Heart right ventricle (tissue), 16 donors: ENCODE measurements at regions not wholly inside any gene's neighbourhood (a gene's known extent, or its start where the extent isn't known, plus 50 kb on each side); places are given as distances from the start of the nearest gene placed in this dataset.

Experiments
- ATAC-seq, 8 donors: fragments of 200-7000 bp; cut with Tn5 transposase; one replicate each; pipeline ENCODE4 v1.9.1; 2020; ENCODE audit warnings: mild to moderate bottlenecking in 8 of 8, moderate library complexity in 8 of 8, moderate number of reproducible peaks in 1 of 8
- DNase-seq, 2 donors: peaks; one replicate each; pipeline ENCODE4 v3.0.0-alpha.2; 2020
- H3K27ac ChIP-seq, 10 donors: fragments of 200-600 bp; sonication (generic) in 2 of 10; one replicate each; pipeline versions ENCODE4 v1.5.0 to v1.8.0; 2020 to 2022; ENCODE audit warnings: mild to moderate bottlenecking in 3 of 10
- H3K27me3 ChIP-seq, 7 donors: fragments of 200-600 bp; one replicate each; pipeline ENCODE4 v1.8.0; 2021 to 2022; ENCODE audit warnings: mild to moderate bottlenecking in 2 of 7
- H3K36me3 ChIP-seq, 9 donors: fragments of 200-600 bp; sonication (generic) in 1 of 9; one replicate each; pipeline versions ENCODE4 v1.5.0 to v1.8.0; 2020 to 2022; ENCODE audit warnings: mild to moderate bottlenecking in 2 of 9
- H3K4me1 ChIP-seq, 9 donors: fragments of 200-600 bp; sonication (generic) in 1 of 9; one replicate each; pipeline versions ENCODE4 v1.5.0 to v1.8.0; 2020 to 2022; ENCODE audit warnings: mild to moderate bottlenecking in 4 of 9
- H3K4me3 ChIP-seq, 10 donors: fragments of 200-600 bp; sonication (generic) in 2 of 10; one replicate each; pipeline versions ENCODE4 v1.5.0 to v1.8.0; 2020 to 2022; ENCODE audit warnings: mild to moderate bottlenecking in 7 of 10, moderate library complexity in 2 of 10
- H3K9me3 ChIP-seq, 11 donors: fragments of 200-600 bp in 10 of 11; sonication (generic) in 2 of 11; one replicate each; pipeline versions ENCODE4 v1.5.0 to v1.8.0; 2013 to 2022; ENCODE audit warnings: mild to moderate bottlenecking in 2 of 11, control low read depth in 1 of 11, moderate library complexity in 1 of 11
- CTCF ChIP-seq, 9 donors: fragments of 200-600 bp; sonication (generic) in 2 of 9; IDR thresholded peaks; one replicate each; pipeline versions ENCODE4 v1.5.0 to v1.8.0; 2021 to 2022; ENCODE audit warnings: antibody characterized with exemption in 9 of 9, mild to moderate bottlenecking in 5 of 9, moderate library complexity in 1 of 9
- WGBS, 2 donors: extraction: QIAGEN DNeasy Blood & Tissue Kit; methylation state at CpG; one replicate each; pipeline ENCODE4 v1.1.7; 2013; ENCODE audit warnings: inconsistent platforms in 1 of 2; 5-methylcytosine and 5-hydroxymethylcytosine counted together
- intact Hi-C, 10 donors: fragments of 100-400 bp; cut with DNase I; formaldehyde crosslinking; loops; one replicate each; pipeline versions ENCODE4 v1.11.1 to v1.14.2; 2022
- donor health status: Arrhythmogenic right ventricular cardiomyopathy.
- donor health status: ischemic (EF 13 %, LVEDD 7.1; RV severe dilation, severe dysfunction).
- donor health status: healthy with polysubstance abuse.
- donor health status: DM: no; HTN: yes; CAD: no.
- donor health status: DM: no; HTN: no; CAD: no.
- donor health status: ischemic (EF 25% LVEDD 6.9; RV normal size, moderate dysfunction).
- donor health status: ischemic (EF 25% LVEDD 5.7; RV mildly dilated, moderate dysfunction).
- donor health status: healthy.
- donor health status: DM: yes; HTN: yes; CAD: no.
- donor health status: Ischemic cardiomyopathy.
- donor health status: ischemic (EF 35%, LVEDD 5.7; RV mildly dilated, moderate dysfunction).
- donor health status: nonischemic (EF 11% LVEDD 7.7; RV severe dilation, severe dysfunction).
- donor health status: DM: yes; HTN: yes; CAD: no.
- donor health status: PGD.
- donor health status: ischemic (EF 29% LVEDD 5.4; RV normal size, mild dysfunction).
- donor health status: nonischemic (EF 23%, LVEDD 6.1; RV moderate dilation, normal function).

- intact Hi-C loops: loop anchor here in 1 of 10 donors (10.0 kb wide), 1 partner anchor 97 kb away; no protein-coding TSS in a partner anchor
- Histone ChIP-seq H3K9me3 (no peaks in the 10 kb centered on the region), H3K4me1 (peaks cover 0 to 41% (median 14%) of the 10 kb centered on the region in 9 donors), H3K4me3 (no peak overlapping the region), H3K27me3 (no peaks in the 10 kb centered on the region), H3K36me3 (no peaks in the 10 kb centered on the region), H3K27ac (peak overlapping the region in 1 of 10 donors; percentile 24)
- TF ChIP-seq CTCF (IDR thresholded peaks at IDR 0.05): no peak
- DNase-seq: no peak
- WGBS, 2 donors: 89 to 98% methylated on average over 1 of the region's 1 CpG
- peak in 1 of 8 donors; percentile 47 for ATAC-seq
Measured at GRCh38 chr6:25181923-25182322, 97.3 kb upstream of the CARMIL1 start.

- Histone ChIP-seq H3K36me3 (no peaks in the 10 kb centered on the region), H3K27ac (no peak overlapping the region), H3K4me1 (peaks cover 0 to 9% (median 0%) of the 10 kb centered on the region in 9 donors), H3K27me3 (no peaks in the 10 kb centered on the region), H3K4me3 (no peak overlapping the region), H3K9me3 (no peaks in the 10 kb centered on the region)
- ATAC-seq (no peak), DNase-seq (no peak)
- intact Hi-C loops: loop anchor here in 1 of 10 donors (10.0 kb wide), 1 partner anchor 102 kb away; no protein-coding TSS in a partner anchor
- WGBS, 2 donors: 73% methylated on average over 2 of the region's 2 CpGs
- TF ChIP-seq CTCF (IDR thresholded peaks at IDR 0.05): no peak
Measured at GRCh38 chr6:25186919-25187318, 92.3 kb upstream of the CARMIL1 start.

GRCh38 chr6:25188232-25188631 lies 90.9 kb upstream of the CARMIL1 start:
- H3K36me3 ChIP-seq: no peaks in the 10 kb centered on the region
- TF ChIP-seq CTCF (IDR thresholded peaks at IDR 0.05): no peak
- WGBS, 2 donors: 83 to 85% methylated on average over 1 of the region's 1 CpG
- H3K4me3 ChIP-seq: no peak overlapping the region
- no peaks in the 10 kb centered on the region for H3K27me3 ChIP-seq
- DNase-seq: no peak
- H3K27ac ChIP-seq: no peak overlapping the region
- no peaks in the 10 kb centered on the region for H3K9me3 ChIP-seq
- intact Hi-C loops: loop anchor here in 1 of 10 donors (10.0 kb wide), 1 partner anchor 103 kb away; no protein-coding TSS in a partner anchor
- ATAC-seq: no peak
- peaks cover 0 to 22% (median 8%) of the 10 kb centered on the region in 9 donors for H3K4me1 ChIP-seq

- Histone ChIP-seq H3K36me3 (no peaks in the 10 kb centered on the region), H3K4me1 (peaks cover 0 to 40% (median 17%) of the 10 kb centered on the region in 9 donors), H3K27me3 (no peaks in the 10 kb centered on the region), H3K9me3 (no peaks in the 10 kb centered on the region), H3K27ac (peak overlapping the region; percentile 34 to 85 (median 73)), H3K4me3 (peak overlapping the region in 3 of 10 donors; percentile 0 to 15 (median 3))
- no peak for TF ChIP-seq CTCF (IDR thresholded peaks at IDR 0.05)
- WGBS, 2 donors: 62 to 71% methylated on average over 6 of the region's 6 CpGs
- ATAC-seq (peak; percentile 84 to 94 (median 90)), DNase-seq (peak in 1 of 2 donors; percentile 68)
- intact Hi-C loops: loop anchor here in 3 of 10 donors (1.0 to 10.0 kb wide), 3 partner anchors 56 to 58 kb away; no protein-coding TSS in a partner anchor
Measured at GRCh38 chr6:25192590-25193459, 86.3 kb upstream of the CARMIL1 start.
